Stimulated activated CD4-positive, alpha-beta T cell treated with anti-CD3 and anti-CD28 coated beads, Interleukin-2, amount 100 ng/mL, for 48 hours (primary cell): ENCODE measurements at regions not wholly inside any gene's neighbourhood (a gene's known extent, or its start where the extent isn't known, plus 50 kb on each side); places are given as distances from the start of the nearest gene placed in this dataset.
"Not testable (repeated sequence)": the region's sequence is repeated elsewhere in the genome, so short reads cannot be mapped to it uniquely, and the experiment has no call there.

Experiments
- DNase-seq, 2 donors: peaks; one replicate each; pipeline ENCODE4 v3.0.0-alpha.2; 2020

DNA sequence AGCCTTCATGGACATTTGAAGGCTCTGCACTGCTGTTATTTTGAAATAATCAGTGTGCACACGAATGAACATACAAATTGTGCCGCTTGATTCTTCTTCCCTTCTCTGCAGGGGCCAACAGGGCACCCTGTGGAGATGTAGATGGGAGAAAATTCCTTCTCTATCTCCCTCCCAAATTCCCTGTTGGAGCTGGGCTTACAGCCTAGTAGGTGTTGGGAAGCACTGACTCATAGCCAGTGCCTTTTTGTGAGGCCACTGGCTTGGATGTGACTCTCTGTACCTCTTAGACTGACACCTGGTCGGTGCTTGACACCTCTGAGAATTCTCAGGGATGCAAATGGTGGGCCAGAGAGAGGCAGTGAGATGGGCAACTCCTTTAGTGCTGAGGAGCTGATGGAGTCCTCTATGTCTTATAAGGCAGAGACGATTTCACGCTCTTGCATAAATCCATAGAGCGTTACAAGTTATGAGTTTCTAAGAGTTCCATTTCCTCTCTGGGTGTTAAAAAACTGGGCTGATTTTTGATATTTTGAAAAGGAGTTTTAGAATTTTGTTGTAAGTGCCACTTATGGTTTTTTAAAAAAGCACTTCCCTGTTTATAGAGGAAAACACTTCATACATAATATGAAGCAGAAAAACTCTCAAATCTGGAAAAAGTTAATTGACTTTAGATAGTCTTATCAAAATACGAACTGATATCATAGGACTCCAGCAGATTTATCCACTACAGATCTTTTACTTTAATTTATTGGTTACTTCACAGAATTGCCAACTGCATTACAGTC lies 89.8 kb upstream of the MAP3K7 start:
- DNase-seq, result no peak

DNA sequence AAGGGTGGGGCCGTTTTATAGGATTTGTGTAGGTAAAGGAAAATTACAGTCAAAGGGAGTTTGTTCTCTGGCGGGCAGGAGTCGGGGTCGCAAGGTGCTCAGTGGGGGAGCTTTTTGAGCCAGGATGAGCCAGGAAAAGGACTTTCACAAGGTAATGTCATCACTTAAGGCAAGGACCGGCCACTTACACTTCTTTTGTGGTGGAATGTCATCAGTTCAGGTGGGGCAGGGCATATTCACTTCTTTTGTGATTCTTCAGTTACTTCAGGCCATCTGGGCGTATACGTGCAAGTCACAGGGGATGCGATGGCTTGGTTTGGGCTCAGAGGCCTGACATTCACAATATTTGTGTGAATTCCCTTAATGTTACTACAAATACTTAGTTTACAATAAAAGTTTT lies 88.2 kb upstream of the MAP3K7 start:
- not testable (repeated sequence) for DNase-seq

DNA sequence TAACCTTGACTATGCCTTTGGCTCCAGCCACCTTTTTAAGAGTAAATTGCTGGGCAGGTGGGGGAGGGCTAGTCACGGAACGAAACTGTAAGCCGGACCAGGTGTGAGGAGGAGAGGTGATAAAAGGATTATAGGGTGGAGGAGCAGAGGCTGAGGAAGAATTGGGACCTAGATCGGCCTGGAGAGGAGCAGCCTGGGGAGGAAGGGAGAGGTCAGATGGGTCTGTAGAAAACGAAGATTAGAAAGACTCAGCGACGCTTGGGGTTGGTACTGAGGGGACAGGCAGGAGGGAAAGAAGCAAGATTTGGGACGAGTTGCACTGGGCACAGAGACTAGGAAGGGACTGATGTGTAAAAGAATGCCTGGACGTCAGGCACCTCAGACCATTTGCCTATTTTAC lies 87.2 kb upstream of the MAP3K7 start:
- DNase-seq, result not testable (repeated sequence)

DNA sequence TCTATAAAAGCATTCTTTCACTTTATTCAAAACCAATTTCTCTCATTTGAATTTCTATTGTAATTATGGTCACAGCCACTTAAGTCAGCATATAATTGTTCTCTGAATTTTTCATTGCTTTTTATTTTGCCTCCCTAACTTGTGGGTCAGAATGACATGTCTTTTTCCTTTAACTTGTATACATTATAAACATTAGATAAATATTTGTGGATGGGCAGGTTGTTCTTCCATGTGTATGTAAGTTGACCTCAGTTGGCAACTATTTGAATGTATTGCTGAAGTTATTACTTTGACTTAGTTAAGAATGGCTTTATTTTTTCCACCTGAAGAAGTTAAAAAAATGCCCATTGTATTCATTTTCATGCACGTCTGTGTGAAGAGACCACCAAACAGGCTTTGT lies 83.0 kb upstream of the MAP3K7 start:
- no peak for DNase-seq

DNA sequence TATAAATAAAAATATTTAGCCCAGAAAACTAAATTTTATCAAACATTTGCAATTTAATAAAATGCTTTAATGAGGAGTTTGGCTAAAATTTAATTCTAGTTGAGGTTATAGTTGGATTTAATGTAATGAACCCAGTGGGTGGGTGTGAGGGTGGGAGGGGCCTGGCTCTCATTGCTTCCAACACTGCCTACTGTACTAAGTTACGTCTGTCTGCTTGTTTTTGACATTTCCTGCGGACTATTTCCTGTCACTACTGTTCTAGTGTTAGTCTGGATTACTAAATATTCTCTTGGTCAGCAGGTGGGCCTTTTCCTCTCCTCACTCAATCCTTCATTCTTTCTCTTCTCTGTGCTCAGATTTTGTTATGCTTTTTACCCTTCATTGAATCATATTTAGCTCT lies 82.5 kb upstream of the MAP3K7 start:
- no peak for DNase-seq

DNA sequence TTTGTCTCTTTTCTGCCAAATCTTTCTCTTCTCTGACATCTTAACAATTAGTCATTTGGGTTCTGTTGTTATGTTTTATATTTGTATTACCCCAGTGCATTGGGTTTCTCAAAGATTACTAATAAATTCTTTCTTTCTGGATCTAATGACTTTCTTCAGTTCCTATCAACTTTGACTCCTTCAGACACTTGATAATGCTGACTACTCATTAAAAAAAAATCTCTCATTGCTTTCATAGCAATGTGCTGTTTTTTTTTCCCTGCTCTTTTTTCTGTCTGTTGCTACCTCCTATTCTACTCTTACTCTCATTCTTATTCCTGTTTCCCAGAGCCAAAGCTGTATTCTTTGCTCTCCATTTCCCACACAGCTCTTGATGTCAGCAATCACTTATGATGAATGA lies 81.3 kb upstream of the MAP3K7 start:
- DNase-seq, result no peak

DNA sequence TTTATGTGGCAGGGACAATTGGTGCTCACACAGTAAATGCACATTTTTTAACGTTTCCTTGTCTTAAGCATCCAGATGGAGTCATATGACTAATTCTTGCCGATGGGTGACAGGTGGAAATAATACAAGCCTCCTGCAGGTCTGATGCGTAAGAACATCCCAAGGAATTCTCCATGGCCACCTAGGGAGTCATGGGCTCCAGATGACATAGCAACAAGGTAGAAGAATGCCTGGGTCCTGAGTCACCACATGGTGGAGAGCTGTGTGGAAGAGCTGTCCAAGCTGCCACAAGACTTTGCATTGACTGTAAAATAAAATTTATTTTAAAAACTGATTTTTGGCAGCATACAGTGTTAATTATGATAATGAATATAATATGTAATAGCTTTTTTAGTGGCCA lies 77.0 kb upstream of the MAP3K7 start:
- no peak for DNase-seq

DNA sequence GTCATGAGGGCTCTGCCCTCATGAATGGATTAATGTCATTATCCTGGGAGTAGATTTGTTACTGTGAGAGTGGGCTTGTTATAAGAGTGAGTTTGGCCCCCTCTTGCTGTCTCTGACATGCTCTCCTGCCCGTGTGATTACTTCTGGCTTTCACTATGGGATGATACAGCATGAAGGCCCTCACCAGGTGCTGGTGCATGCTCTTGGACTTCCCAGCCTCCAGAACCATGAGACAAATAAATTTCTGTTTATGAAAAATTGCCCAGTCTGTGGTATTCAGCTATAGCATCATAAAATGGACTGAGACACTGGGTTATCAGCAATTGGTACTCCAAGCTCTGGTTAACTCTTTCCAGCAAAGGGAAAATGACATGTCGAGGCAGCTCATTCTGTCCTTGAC lies 76.2 kb upstream of the MAP3K7 start:
- DNase-seq, result no peak

DNA sequence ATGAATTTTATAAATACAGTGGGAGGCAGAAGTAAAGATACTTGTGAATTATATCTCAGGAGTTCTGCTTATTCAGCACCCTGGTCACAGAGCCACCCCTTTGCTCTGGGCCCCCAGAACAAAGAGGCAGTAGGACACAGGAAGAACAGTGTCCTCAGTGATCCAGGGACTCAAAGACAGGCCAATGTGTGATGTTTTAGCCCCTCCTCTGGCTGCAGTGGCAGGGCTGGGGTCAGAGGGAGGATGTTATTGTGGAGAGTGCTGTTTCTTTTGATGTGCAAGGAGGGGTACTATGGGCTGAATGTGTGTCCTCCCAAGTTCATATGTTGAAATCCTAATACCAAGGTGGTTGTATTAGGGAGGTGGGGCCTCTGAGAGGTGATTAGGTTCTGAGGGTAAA lies 74.1 kb upstream of the MAP3K7 start:
- DNase-seq, result no peak

DNA sequence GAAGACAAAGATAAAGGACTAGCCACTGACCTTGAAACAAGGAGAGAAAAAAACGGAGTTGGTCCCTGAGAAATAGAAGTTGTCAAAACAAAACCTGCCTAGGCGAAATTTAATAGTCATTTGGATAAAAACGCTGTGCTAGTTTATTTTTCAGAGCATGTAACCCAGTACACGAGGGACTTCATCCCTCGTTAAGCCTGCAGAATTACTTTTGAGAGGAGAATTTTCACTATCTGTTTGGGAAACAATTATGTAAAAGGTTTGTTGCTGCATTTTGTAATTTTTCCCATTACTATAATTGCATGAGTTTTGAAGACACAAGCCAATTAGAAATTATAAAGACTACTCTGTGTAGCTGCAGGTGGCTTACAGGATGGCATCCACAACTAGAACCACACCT lies 71.6 kb upstream of the MAP3K7 start:
- DNase-seq, result no peak

DNA sequence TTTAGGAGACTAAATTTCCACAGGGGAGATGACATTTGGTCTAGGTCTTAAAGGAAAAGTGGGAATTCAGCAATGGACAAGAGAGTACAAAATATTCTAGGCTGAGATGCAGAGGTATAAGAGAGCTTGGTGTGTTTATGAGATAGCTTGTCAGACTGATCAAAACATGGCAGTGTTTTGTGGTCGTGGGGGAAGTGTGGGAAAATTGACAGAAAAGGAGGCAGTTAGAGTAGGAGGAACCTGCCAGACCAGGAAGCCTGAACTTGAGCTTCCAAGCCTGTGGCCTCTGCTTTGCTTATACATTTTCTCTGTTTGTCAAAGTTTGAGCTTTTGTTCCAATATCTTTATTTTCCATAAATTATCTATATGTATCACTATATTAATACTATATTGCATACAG lies 69.5 kb upstream of the MAP3K7 start:
- no peak for DNase-seq

DNA sequence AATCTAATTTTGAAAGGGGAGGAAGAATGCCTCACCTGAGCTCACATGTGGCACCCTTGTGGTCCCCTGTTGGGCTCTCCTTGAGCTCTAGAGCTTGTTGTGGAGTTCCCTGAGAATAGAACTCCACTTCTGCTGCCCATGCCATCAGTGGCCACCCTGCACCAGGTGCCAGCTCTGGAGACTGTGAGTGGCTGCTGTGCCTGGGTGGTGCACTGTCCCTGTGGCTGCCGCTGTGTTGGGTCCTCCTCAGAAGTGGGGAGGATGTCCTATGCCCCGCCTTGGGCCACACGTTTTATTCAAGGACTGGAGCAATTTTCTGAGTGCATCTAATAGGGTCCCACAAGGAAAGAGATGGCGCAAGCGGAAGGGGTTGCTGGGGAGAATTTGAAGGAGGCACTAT lies 67.9 kb upstream of the MAP3K7 start:
- no peak for DNase-seq

DNA sequence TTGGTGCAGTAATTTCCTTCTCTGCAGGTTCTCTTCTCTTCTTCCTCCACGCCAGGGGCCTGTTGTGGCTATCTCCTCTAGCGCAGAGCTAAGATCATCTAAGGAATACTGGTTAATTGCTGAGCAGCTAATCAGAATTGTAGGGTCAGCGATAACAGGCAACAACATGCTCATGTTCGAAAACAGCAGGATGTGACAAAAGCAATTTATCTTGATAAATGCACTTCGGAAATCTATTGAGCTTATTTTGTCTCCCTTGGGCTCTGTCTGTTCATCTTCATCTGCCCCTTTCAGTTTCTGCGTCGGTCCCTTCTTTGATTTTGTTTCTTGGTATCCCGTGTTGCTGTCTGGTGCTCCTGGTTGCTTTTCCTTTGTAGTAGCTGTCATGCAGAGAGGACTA lies 67.3 kb upstream of the MAP3K7 start:
- no peak for DNase-seq

DNA sequence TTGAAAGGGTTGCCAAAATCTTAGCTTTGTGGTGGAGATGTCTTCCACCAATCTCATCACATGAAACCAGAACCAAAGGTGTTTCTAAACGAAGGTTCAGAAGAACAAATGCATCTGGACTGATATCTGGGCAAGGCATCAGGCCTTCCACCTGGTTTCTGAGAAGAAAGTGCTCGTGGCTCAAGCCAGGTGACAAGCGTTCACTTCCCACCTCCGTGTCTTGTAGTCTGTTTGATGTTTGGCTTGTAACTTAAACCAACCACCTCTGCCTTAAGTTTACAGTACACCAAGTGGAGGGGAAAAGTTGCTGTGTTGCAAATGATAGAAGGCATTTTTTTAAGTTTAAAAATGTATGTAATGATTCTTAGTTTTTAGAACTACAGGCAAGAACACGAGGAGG lies 66.9 kb upstream of the MAP3K7 start:
- DNase-seq, result no peak

DNA sequence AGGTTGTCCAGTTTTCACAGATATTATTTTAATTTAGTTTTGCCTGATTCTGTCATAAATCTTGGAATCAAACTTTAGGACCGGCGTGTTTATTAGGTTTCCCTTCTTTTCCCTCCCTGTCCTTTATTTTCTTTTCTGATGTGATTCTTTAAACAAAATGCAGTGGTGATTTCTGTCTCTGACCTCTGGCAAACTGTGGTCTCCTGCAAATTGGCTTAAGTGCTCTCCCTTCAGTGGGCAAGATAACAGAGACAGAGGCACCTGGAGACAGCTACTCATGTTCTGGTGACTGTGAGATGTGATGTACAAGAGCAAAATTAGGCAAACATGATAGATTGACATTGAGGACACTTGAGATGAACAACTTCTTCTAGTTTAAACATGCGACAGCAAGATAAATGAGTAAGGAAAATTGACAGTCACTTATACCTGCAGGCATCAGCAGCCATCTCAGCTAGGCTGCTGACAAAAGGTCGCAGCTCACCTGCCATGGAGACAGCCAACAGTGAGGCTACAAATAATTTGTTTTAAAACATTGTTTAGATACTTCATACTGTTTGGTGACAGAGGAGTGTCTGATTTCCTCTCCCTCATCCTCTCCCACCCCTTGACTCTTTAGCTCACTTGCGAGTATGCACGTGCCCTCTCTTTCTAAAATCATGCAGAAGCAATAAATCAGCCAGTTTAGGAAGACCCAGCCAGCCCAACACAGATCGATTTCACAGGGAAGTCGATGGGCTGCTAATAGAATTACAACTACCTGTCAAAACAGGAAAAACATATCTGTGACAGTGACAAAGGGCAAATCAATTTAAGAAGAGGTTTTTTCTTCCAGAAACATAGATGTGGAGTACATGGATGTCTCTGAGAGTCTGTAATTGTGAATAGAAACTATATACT lies 63.4 kb upstream of the MAP3K7 start:
- DNase-seq, result no peak

DNA sequence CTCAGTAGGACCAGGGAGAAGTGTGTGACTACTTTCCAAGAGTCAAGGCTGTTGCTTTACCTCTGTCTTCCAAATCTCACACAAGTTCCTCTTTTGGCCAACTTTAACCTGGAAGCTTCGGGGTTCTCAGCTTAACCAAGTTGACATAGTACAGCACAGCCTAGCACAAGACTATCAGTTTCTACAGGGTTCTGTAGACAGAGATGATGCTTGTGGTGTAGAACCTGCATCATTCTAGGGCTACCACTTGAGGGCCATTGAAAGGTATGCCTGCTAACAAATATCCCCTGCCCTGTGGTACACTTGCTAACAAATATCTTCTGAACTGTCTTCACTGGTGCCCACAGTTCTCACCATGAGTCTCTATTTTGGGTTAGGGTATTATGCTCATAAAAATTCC lies 62.0 kb upstream of the MAP3K7 start:
- no peak for DNase-seq

DNA sequence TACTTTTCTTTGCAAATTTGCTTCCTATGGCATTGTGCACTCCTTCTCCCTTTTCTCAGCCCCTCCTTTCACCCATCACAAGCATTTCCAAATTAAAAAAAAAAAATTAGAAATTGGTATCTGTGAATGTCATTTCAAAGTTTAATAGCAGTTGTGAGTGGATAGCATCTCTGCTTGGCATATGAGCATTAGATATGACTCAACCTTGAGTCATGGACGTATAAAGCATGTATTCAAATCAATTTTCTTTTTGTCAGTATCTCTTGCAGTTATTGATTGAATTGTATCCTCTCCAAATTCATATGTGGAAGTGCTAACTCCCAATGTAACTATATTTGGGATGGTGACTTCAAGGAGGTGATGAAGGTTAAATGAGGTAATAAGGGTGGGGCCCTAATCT lies 60.1 kb upstream of the MAP3K7 start:
- no peak for DNase-seq

DNA sequence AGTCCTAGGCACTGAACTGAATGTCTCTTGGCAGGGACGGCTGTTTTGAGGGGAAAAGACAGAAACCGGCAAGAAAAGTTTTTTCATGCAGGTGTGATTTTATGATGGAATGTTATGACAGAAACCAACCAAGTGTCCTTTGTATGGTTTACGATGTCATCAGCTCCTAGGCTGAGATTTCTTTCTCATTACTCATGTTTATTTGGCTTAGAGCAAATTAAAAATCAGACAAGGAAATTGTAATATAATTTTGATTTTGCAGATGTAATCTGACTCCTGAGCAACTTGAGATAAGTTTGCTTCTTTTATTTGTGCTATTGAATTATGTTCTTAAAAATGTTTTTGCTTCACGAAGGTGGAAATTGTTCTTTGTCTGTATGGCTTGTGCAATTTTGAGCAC lies 58.8 kb upstream of the MAP3K7 start:
- no peak for DNase-seq

DNA sequence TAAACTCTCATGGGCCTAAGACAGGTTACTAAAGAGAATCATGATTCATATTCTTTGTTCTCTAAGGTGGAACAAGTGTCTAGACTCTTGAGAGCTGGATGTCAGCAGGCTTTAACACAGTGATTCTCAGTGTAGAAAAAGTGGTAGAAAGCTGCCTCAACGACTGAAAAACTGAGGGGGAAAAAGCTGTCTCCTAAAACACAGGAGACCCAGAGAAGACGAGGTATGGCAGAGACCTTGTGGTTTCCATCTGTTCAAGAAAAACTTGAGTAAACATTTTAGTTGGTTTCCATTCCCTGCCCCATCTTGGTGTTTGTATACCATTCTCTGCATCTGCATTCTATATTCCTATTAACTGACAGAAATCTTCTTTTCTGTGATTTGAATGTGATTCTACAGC lies 57.6 kb upstream of the MAP3K7 start:
- DNase-seq, result no peak

DNA sequence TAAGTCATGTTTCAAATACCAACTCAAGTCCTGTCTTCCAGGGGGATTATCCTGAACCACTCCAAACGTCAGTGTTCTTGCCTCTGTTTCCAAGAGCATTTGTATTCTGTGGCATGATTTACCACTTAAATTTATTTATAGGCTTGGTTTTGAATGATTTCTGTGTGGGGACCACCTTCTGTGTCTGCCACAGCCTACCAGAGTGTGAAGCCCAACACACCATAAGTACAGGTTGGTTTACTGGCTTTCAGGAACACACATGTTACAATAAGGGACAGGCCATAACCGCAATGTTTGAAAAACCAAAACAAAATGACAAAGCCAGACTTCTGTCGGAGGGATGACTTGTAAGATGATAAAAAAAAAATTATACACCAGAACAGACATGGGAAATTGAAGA lies 56.5 kb upstream of the MAP3K7 start:
- DNase-seq, result no peak

DNA sequence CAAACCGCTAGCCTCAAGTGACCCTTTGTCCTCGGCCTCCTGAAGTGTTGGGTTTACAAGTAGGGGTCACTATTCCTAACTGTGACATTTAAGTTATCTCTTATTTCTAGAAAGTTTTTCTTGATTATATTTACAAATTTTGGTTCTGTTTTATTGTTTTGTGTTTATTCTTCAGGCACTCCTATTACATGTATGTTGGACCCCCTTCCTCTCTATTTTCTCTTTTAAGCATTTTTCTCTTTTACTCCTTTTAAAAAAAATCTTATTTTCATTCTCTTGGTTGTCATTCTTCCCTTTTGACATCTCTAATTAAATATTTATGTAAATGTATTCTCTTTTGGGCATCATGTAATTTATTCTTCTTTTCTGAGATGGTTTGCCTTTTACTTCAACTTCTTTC lies 50.4 kb upstream of the MAP3K7 start:
- no peak for DNase-seq
